Islet precursor cell (in vitro differentiated cells): ENCODE measurements at regions not wholly inside any gene's neighbourhood (a gene's known extent, or its start where the extent isn't known, plus 50 kb on each side); places are given as distances from the start of the nearest gene placed in this dataset.
A peak's percentile ranks its signal among the peaks of the same experiment; 100 is the strongest.

Source experiments
- DNase-seq: peaks from one replicate; pipeline ENCODE4 v3.0.0-alpha.2; 2018

DNA sequence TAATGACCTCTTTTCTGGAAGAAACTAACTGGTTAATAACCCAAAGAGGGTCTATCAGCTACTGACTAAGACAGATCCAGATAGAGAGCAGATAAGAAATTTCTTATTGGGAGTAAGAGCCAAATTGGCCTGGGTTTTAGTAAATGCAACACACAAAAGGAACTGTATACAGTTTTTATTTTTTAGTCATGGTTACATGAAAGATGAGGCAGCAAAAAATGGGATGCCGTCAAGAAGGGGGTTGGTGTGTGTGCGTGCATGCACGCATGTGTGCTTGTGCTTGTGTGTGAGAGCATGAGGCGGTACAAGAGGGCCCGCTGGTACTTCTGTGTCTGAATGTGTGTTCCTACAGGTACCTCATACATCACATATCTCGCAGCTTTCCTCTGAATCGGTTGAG is 466.2 kb upstream of the HNRNPA3 start:
- DNase-seq = no peak

DNA sequence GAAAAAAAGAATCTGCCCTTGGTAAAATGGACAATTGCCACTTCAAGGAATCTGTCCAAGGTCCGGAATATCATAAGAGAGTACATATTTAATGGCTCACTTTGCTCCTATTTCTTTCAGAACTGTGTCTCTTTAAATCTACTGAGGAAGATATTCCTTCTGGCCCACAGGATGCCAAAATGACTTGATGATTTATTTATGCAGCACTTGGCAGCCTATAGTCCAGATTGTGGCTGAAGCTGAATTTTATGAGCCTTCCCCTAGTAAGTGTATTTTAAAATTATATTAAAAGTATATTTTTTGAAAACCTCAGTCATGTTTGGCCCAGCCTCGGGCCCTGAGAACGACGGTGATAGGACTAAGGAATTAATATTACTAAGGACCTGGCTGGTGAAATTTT is 465.1 kb upstream of the HNRNPA3 start:
- DNase-seq = no peak

DNA sequence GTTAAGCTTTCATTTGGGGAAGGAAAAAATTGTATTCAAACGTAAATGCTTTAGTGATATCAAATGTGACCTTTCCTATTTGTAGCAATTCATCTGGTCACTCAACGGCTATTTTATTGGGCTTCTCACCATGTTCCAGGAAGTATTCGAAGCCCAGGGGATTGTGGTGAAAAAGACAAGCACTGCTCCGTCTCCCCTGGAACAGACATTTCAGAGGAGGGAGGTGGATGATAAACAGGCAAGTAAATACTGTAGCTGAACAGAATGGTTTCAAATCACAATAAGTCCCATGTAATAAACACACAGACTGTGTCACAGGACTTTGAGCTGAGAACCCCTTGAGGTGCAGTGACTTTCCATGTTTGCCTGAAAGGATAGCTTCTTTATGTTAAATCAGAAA is 464.7 kb upstream of the HNRNPA3 start:
- DNase-seq = no peak

DNA sequence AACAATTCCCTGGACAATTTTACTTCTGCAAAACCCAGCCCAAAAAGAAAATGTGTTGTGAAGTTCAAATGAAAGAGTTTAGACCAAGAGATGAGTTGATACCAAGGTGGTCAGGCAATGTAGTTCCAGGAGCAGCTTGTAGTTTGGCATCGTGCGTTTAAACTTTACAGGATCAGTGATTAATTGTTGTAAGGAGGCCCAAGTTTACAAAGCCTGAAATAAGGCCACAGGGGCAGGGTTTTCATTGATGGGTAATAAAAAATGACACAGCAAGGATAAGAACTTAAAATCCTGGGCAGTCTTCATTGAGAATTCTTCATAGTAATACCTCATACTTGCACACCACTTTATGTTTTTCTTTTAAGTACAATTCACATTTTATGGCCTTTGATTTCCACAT is 463.9 kb upstream of the HNRNPA3 start:
- DNase-seq = no peak

DNA sequence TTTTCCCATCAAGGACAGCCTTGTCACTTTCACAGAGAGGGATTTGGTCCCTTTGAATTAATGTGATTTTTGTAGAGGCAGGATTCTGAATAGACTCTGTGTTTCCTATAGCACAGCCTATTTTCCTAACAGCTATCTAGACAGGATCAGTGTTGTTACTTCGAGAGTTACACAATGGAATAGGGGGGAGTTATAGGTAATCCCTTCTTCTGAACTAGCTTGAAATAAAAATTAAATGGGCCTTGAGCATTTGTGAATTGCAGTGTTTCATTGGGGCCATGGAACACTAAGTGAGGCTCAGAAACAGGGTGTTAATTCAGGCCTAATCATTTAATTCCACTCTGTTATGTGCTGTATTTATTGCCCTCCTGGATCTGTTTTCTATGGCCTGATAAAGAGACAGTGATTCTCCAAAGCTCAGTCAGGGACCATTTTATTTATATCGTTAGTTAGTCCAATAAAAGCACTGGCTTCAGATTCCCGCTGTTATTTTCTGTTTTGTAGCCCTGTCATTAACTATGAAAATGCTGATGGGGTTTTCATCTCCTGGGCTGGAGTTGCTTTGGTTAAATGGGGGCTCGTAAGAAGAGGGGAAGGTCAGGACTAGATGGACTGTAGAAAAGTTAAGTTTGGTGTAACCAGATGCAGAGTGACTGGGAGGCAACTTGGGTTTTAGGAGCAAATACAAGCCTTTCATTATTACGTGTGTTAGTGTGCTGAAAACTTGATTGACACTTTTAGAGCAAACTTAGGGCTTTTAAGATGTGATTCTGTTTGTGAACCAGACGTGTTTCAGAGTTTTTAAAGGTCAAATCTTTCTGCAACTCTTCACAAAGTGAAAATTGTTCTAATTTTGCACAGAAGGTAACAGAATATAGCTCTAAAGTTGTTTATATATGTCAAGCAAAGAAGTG is 461.0 kb upstream of the HNRNPA3 start:
- DNase-seq = no peak

DNA sequence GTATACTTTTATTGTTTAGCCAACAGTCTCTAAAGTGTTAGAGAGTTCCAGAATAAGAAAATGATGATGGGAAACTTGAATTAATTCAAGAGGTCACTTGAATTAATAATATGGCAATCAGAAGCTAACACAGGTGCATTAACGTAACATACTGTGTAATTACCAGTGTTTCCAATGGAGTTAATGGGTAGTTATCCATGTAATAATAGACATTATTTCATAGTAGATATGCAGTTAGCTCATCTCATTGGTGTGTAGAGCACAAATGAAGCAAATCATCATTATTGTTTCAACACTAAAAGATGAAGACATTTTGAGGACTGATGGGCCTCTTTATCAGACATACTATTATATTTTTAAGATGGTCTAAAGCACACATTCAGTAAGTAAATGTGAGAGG is 460.3 kb upstream of the HNRNPA3 start:
- DNase-seq = no peak

DNA sequence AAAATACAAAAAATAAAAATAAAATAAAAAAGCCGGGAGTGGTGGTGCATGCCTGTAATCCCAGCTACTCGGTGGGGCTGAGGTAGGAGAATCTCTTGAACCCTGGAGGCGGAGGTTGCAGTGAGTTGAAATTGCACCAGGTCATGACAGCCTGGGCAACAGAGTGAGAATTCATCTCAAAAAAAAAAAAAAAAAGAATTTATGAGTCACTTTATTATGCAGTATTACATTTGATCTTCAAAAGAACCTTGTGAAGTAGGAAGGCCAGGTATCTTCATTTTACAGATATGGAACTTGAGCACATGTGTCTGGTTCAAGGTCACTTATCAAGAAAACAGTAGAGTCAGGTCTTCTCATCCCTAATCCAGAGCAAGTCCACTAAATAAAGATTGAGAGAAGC is 459.4 kb upstream of the HNRNPA3 start:
- DNase-seq = no peak

DNA sequence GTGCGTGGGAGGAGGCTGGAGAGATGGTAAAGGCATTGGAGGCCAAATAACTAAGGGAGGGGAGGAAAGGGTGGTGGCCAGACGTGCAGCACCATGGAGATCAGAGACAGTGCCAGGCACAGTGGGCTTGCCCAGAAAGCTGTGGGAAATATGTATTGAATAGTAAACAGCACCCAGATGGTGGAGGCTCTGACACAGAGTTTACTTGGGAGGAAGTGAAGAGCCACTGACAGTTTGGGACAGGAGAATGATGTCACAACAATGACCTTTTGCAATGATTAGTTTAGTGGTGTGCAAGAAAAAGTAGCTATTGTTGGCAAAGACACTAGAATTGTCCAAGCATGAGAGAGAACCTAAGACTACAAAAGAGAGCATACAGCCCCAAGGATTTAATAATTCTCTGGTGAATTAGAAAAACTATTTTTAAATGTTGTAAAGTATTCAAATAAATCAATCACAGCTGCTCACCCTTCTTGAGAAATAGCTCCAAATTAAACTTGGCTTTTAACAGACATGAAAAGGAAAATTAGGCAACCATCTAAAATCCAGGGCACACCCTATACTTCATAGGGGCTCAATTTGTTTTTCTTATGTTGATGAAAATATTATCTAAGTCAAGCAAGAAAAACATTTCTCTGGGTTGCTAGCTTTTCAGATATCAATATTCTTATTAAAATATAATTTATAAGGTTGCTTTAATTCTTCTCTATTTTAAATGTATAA is 458.7 kb upstream of the HNRNPA3 start:
- DNase-seq = no peak

DNA sequence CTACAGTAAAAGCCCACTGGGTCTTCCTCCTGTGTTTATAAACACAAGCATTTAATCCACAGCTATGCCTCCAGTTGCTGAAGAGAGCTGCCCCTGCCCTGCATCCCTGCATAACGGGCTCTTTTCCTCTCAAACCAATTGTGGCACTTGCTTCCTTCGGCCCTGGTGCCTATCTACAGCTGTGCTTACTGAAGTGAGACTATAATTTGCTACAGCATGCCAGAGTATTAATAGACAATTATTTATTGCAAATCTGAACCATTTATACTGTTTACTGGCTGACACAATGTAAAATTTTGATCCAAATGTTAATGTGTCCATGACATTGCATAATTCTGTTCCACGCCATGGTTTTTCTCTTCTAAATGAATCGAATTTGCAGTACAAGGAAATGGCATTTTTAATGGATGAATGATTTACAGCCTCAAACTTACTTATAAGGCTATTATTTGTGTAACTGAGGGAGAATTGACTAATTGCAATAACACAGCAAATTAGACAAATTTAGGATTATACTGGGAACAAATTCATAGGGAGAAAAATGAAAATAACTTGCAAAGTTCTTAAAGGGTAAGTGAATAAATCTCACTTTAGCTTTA is 457.0 kb upstream of the HNRNPA3 start:
- no peak for DNase-seq

DNA sequence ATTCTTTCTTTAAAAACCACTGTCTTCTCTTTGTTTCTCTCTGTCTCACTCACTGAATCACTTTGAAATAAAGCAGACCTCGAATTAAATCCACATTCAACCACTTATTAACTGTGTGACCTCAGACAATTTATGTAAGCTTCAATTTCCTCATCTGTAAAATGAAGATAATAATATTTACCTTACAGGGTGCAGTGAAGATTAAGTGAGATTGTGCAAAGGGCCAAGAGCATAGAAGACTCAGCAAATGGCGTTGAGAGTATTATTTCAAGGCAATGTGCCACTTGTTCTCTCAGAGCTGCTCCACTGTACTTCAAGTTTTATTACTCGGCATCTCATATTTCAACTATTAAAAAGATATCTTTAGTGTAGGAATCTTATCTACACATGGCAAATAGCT is 454.2 kb upstream of the HNRNPA3 start:
- DNase-seq = no peak

DNA sequence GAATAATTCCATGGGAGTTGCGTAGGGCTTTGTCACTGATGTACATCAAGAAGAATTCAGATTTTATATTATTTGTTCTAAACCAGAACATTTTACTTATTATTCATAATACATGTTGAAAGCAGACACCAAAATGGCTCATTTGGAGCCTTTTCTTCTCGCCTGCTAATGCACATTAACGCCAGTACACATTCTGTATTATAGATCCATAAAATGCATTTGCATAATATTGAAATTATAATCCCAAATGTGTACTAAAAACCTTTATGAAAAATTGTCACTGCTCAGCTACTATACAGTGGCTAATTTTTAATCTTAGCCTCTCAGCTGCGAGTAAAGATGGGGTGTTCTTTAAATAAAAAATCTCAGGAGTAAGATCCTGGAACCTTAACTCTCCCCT is 452.2 kb upstream of the HNRNPA3 start:
- DNase-seq = no peak

DNA sequence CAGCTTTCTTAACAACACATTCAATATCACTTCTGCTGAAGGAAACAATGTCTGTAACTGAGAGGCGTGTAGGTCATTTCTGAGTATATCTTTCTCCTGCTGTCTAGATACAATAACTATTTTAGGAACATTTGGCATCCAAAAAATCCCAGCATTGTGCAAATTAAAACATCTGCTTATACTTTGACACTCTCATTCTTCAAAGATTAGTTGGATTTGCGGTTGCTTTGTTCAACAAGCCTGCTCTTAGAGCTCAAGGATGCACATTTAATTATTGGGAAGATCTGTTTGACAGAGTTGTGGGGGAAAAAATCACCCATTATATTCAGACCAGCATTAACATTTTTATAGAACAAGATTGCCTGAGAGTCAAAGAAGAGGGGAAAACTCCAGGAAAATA is 449.5 kb upstream of the HNRNPA3 start:
- DNase-seq = no peak

DNA sequence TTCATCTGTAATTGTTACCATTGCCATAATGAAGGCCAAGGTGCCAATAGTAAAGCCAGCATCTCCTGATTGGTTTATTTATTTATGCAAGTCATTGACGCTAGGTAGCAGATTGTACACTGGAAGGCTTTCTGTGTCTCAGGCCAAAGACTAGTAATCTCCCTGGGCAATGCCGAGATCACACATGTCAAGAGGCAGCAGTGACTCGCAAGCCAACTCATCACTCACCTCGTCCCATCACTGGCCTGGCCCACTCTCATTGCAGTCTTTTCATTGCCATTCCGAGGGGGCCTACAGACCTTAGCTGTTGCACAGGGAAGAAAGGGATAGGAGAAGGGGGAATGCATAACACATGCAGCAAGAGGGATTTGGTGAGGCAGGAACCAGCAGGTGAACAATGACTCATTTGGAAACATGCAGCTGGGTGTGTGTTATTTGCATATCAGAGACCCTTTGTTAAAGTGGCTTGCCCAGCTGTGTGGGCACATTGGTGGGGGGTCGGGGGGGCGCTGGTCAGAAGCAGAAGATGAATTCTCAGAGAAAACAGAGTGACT is 448.7 kb upstream of the HNRNPA3 start:
- DNase-seq = peak; percentile 60

DNA sequence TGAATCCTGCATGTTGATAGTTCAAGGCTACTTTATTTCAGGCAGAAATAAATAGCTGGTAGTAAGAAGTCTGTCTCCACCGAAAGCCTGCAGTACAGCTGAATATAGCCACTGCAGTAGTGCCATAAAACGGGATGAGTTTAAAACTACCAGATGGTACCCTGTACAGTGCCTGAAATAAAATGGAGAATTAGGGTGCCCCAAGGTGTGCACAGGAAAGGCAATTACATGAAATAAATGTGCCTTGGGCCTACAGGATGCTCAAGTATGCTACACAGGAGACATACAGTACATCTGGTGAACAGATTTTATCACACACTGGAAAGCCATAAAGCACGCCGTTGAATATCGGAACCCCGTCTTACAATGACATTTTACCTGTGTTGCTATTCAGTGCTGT is 447.7 kb upstream of the HNRNPA3 start:
- DNase-seq = no peak

DNA sequence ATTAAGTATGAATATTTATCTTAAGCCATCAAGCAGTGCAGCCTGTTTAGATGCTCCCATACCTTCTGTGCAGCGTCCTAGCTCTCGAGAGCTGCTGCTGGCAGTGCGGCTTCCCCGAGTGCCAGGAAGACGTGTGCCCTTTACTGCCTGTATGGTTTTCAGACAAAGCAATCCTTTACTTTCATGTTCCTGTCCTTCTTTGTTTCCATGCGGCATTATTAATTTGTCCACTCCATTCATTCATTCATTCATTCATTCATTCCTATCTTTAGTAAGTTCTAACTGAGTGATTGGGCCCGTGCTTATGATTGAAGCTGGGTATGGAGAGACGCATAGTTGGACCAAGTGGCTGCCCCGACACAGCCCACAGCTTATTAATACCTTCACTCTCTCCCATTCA is 446.6 kb upstream of the HNRNPA3 start:
- DNase-seq = no peak

DNA sequence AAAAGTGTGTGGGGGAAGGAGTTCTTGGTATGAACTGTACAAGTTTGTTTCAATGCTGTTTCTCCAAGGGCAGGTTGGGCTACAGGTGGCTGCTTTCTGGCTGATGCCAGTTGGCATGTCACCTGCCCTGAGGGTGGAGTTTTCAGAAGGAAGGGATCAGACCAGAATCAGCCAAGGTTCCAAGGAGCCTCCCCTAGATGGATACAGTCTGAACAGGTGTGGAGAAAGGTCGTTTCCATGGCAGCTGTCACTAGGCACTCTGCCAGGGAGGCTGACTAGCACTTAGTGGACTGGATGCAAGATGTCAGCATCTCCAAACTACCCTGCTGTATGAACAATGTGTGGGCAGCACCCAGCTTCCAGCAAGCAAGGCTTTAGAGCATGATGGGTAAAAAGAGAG is 444.4 kb upstream of the HNRNPA3 start:
- DNase-seq = no peak

DNA sequence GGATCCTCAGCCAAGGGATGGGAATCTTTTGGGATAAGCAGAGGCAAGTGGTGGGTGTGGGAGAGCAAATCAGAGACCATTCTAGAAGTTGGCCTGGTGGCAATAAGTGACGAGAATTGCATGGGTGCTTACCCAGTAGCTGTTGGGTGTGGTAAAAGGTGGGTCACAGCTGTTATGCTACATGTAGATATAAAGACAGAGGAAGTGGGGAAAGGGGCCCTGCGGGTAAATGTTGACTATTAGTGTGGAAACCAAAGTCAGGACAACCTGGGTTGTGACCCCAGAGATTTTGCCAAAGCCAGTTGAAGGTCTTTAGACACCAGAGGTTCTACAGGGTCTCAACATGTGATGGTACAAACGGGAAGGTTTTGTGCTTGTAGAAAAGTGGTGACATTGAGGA is 443.6 kb upstream of the HNRNPA3 start:
- no peak for DNase-seq

DNA sequence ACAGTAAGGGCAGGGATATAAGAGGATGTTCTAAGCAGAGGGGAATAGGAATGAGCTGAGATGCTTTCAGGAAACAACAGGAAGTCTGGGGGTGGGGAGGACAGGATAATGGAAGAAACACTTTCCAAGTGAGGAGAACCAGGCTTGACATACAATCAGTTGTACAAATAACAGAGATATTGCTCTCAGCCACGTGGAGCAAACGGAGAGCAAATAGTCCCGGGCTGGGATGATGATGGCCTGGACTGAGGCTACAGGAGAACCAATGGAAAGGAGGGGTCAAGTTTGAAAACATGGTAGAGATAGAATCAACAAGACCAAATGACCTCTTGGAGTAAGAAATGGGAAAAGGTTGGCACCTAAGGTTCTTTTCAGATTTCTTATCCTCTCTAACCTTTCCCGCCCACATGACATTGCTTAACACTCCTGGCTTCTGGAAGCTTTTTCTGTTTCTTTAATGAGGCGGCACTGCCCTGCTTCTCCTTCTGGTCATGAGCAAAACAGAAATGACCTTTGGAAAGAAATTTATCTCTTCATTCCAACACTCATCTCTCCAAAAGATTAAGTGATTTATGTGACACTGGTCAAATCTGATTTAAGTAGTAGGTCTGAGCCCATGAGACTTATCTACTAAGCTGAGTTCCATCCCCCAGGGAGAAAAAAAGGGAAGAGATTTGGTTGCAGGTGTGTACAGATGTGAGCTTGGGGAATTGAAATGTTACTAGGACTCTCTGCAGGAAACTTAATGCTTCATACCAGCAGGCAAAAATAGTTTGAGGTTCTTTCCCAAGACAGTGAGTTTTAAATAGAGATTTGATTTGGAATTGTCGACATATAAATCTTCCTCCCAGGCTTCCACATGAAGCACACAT is 442.9 kb upstream of the HNRNPA3 start:
- no peak for DNase-seq

DNA sequence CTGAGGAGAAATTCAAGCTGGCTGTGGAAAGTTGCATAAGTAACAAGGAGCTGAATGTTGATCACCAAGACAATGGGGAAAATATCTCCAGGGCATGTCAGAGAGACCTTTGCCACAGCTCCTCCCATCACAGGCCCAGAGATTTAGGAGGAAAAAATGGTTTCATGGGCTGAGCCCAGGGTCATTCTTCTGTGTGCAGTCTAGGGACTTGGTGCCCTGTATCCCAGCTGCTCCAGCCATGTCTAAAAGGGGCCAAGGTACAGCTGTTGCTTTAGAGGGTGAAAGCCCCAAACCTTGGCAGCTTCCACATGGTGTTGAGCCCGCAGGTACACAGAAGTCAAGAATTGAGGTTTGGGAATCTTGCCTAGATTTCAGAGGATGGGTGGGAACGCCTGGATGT is 439.8 kb upstream of the HNRNPA3 start:
- no peak for DNase-seq

DNA sequence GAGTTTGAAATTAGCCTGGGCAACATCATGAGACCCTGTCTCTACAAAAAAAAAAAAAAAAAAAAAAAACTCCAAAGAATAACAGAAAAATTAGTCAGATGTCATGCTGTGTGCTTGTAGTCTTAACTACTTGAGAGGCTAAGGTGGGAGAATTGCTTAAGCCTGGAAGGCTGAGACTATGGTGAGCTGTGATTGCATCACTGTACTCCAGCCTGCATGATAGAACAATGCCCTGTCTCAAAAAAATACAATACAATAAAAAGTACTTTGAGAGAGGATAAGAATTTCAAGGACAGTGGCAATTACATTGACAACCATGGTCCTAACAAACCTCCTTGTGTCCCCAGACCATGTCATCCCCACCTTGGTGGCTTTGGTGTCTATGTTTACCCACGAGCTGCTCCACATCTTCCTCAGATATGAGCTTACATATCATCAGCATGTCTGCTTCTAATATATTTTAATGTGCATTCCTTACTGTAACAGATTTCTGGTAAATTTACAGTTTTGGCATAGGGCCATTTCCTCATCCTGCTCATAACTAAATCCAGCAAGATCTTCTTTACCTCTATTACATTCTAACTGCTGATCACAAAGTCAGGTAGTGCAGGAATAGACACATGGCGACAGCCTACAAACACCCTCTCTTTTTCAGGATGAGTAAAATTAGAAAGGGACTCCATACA is 437.7 kb upstream of the HNRNPA3 start:
- DNase-seq = no peak

DNA sequence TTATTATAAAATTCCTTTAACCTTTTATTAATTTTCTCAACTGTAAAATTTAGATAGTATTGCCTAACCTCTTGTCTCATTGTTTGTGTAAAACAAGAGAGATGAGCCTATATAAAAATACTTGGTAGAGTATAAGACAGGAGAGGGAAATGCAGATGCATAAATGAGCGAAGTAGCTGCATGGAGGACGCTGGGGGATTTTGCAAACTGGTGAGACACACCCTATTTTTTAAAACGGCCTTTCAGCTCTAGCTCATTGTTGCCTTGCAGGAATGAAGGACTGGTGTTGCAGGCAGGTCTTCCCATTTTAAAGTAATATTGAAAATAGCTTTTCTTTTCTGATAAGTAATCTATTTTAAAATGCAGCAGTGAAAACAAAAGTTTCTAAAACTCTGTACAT is 435.3 kb upstream of the HNRNPA3 start:
- no peak for DNase-seq

DNA sequence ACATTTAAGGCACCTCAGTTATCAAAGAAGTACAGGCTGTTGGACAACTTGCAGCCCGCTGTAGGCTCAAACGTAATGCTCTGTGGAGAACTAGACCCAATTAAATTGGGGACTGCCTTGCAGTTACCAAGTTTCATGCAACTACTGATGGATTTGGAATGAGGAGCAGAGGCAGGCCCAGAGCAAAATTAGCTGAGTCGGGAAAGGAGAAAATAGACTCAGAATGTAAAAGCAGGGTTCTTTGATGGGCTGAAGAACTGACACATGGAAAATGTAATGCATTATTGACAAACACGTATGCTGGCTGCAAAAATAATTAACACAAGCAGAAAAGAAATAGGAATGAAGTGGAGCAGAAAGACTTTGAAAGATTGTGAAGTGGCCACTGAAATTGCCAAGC is 432.7 kb upstream of the HNRNPA3 start:
- DNase-seq = no peak
